ENCODE measurements at regions not wholly inside any gene's neighbourhood (a gene's known extent, or its start where the extent isn't known, plus 50 kb on each side); places are given as distances from the start of the nearest gene placed in this dataset.
"Not testable (repeated sequence)": the region's sequence is repeated elsewhere in the genome, so short reads cannot be mapped to it uniquely, and the experiment has no call there.

GRCh38 chr11:21930408-21930807 lies 262.5 kb upstream of the ANO5 start:
- DNase-seq (ENCODE audit: low spot score): no peak

GRCh38 chr11:21931436-21932101 lies 261.3 kb upstream of the ANO5 start:
- DNase-seq (ENCODE audit: low spot score): no peak

GRCh38 chr11:21933095-21933494 lies 259.8 kb upstream of the ANO5 start:
- DNase-seq (ENCODE audit: low spot score): no peak

- DNase-seq (ENCODE audit: low spot score): no peak
Measured at GRCh38 chr11:21944577-21944976, 248.3 kb upstream of the ANO5 start.

- DNase-seq (ENCODE audit: low spot score): no peak
Measured at GRCh38 chr11:21948876-21949275, 244.0 kb upstream of the ANO5 start.

- DNase-seq (ENCODE audit: low spot score): no peak
Measured at GRCh38 chr11:21949763-21950413, 243.0 kb upstream of the ANO5 start.

GRCh38 chr11:21963013-21963412 lies 229.9 kb upstream of the ANO5 start:
- no peak for DNase-seq (ENCODE audit: low spot score)

- no peak for DNase-seq (ENCODE audit: low spot score)
Measured at GRCh38 chr11:21965221-21965620, 227.7 kb upstream of the ANO5 start.

GRCh38 chr11:21968702-21969101 lies 224.2 kb upstream of the ANO5 start:
- DNase-seq (ENCODE audit: low spot score): no peak

- DNase-seq (ENCODE audit: low spot score): no peak
Measured at GRCh38 chr11:21969841-21970240, 223.0 kb upstream of the ANO5 start.

GRCh38 chr11:21975242-21975641 lies 217.6 kb upstream of the ANO5 start:
- DNase-seq (ENCODE audit: low spot score): no peak

- no peak for DNase-seq (ENCODE audit: low spot score)
Measured at GRCh38 chr11:21976210-21976609, 216.7 kb upstream of the ANO5 start.

GRCh38 chr11:21983431-21983830 lies 209.5 kb upstream of the ANO5 start:
- no peak for DNase-seq (ENCODE audit: low spot score)

- no peak for DNase-seq (ENCODE audit: low spot score)
Measured at GRCh38 chr11:21986361-21986760, 206.5 kb upstream of the ANO5 start.

GRCh38 chr11:21987261-21987660 lies 205.6 kb upstream of the ANO5 start:
- DNase-seq (ENCODE audit: low spot score): no peak

- DNase-seq (ENCODE audit: low spot score): no peak
Measured at GRCh38 chr11:21988477-21988876, 204.4 kb upstream of the ANO5 start.

GRCh38 chr11:22001803-22002202 lies 191.1 kb upstream of the ANO5 start:
- DNase-seq (ENCODE audit: low spot score): not testable (repeated sequence)

- no peak for DNase-seq (ENCODE audit: low spot score)
Measured at GRCh38 chr11:22006901-22007300, 186.0 kb upstream of the ANO5 start.

GRCh38 chr11:22031791-22032190 lies 161.1 kb upstream of the ANO5 start:
- no peak for DNase-seq (ENCODE audit: low spot score)

GRCh38 chr11:22037505-22037904 lies 155.4 kb upstream of the ANO5 start:
- DNase-seq (ENCODE audit: low spot score): no peak

GRCh38 chr11:22041039-22041438 lies 151.8 kb upstream of the ANO5 start:
- no peak for DNase-seq (ENCODE audit: low spot score)

- DNase-seq (ENCODE audit: low spot score): no peak
Measured at GRCh38 chr11:22042081-22042480, 150.8 kb upstream of the ANO5 start.

- no peak for DNase-seq (ENCODE audit: low spot score)
Measured at GRCh38 chr11:22044126-22044525, 148.8 kb upstream of the ANO5 start.

GRCh38 chr11:22049276-22049675 lies 143.6 kb upstream of the ANO5 start:
- no peak for DNase-seq (ENCODE audit: low spot score)
